ENCODE measurements at regions not wholly inside any gene's neighbourhood (a gene's known extent, or its start where the extent isn't known, plus 50 kb on each side); places are given as distances from the start of the nearest gene placed in this dataset.

GRCh38 chr3:181212271-181212670 lies 222.7 kb upstream of the DNAJC19 start:
- TF ChIP-seq FOXP2 (optimal IDR thresholded peaks at IDR 0.05; ENCODE audit: borderline replicate concordance, extremely low read depth, extremely low read length, insufficient read depth) (no peak), POLR2AphosphoS5 (IDR thresholded peaks at IDR 0.05; ENCODE audit: low read depth, low read length) (no peak), SIN3A (IDR thresholded peaks at IDR 0.05; ENCODE audit: borderline replicate concordance, insufficient read depth, low read length) (no peak)

GRCh38 chr3:181210275-181210674 lies 220.7 kb upstream of the DNAJC19 start:
- no peak for TF ChIP-seq POLR2AphosphoS5 (IDR thresholded peaks at IDR 0.05; ENCODE audit: low read depth, low read length)
- TF ChIP-seq FOXP2 (optimal IDR thresholded peaks at IDR 0.05; ENCODE audit: borderline replicate concordance, extremely low read depth, extremely low read length, insufficient read depth): no peak
- TF ChIP-seq, protein P1, sequence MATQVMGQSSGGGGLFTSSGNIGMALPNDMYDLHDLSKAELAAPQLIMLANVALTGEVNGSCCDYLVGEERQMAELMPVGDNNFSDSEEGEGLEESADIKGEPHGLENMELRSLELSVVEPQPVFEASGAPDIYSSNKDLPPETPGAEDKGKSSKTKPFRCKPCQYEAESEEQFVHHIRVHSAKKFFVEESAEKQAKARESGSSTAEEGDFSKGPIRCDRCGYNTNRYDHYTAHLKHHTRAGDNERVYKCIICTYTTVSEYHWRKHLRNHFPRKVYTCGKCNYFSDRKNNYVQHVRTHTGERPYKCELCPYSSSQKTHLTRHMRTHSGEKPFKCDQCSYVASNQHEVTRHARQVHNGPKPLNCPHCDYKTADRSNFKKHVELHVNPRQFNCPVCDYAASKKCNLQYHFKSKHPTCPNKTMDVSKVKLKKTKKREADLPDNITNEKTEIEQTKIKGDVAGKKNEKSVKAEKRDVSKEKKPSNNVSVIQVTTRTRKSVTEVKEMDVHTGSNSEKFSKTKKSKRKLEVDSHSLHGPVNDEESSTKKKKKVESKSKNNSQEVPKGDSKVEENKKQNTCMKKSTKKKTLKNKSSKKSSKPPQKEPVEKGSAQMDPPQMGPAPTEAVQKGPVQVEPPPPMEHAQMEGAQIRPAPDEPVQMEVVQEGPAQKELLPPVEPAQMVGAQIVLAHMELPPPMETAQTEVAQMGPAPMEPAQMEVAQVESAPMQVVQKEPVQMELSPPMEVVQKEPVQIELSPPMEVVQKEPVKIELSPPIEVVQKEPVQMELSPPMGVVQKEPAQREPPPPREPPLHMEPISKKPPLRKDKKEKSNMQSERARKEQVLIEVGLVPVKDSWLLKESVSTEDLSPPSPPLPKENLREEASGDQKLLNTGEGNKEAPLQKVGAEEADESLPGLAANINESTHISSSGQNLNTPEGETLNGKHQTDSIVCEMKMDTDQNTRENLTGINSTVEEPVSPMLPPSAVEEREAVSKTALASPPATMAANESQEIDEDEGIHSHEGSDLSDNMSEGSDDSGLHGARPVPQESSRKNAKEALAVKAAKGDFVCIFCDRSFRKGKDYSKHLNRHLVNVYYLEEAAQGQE (IDR thresholded peaks at IDR 0.05; ENCODE audit: insufficient read depth in 1 of 2, low read depth in 2 of 2, low read length in 2 of 2): no peak
- no peak for TF ChIP-seq TAF1 (IDR thresholded peaks at IDR 0.05; ENCODE audit: borderline replicate concordance, insufficient read depth, low read length)
- TF ChIP-seq SIN3A (IDR thresholded peaks at IDR 0.05; ENCODE audit: borderline replicate concordance, insufficient read depth, low read length): no peak

- TF ChIP-seq TAF1 (IDR thresholded peaks at IDR 0.05; ENCODE audit: borderline replicate concordance, insufficient read depth, low read length): no peak
- TF ChIP-seq, protein P1 (IDR thresholded peaks at IDR 0.05; ENCODE audit: insufficient read depth in 1 of 2, low read depth in 2 of 2, low read length in 2 of 2): no peak
- no peak for TF ChIP-seq SIN3A (IDR thresholded peaks at IDR 0.05; ENCODE audit: borderline replicate concordance, insufficient read depth, low read length)
- no peak for TF ChIP-seq FOXP2 (optimal IDR thresholded peaks at IDR 0.05; ENCODE audit: borderline replicate concordance, extremely low read depth, extremely low read length, insufficient read depth)
- no peak for TF ChIP-seq POLR2AphosphoS5 (IDR thresholded peaks at IDR 0.05; ENCODE audit: low read depth, low read length)
Observed at GRCh38 chr3:181189556-181189955, 200.0 kb upstream of the DNAJC19 start.

DNA sequence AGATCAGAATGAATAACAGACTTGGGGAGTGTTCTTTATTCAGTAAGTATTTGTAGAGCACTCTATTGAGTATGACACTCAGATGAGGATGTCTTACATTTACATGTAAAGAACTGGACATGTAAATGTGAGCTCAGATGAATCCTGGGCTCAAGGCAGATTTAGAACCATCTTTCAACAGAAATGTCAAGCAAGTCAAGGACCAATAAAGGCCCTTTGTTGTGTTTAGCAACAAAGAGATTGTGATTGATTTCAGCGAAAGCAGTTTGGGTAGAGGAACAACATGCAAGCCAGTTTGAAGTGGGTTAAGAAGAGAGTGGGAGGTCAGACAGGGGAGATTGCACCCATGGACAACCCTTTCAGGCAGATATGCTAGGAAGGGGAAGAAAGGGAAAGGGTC lies 194.2 kb upstream of the DNAJC19 start:
- TF ChIP-seq, protein P1 (IDR thresholded peaks at IDR 0.05; ENCODE audit: insufficient read depth in 1 of 2, low read depth in 2 of 2, low read length in 2 of 2): no peak
- TF ChIP-seq FOXP2 (optimal IDR thresholded peaks at IDR 0.05; ENCODE audit: borderline replicate concordance, extremely low read depth, extremely low read length, insufficient read depth): no peak
- TF ChIP-seq TAF1 (IDR thresholded peaks at IDR 0.05; ENCODE audit: borderline replicate concordance, insufficient read depth, low read length): no peak
- no peak for TF ChIP-seq SIN3A (IDR thresholded peaks at IDR 0.05; ENCODE audit: borderline replicate concordance, insufficient read depth, low read length)
- TF ChIP-seq POLR2AphosphoS5 (IDR thresholded peaks at IDR 0.05; ENCODE audit: low read depth, low read length): no peak

DNA sequence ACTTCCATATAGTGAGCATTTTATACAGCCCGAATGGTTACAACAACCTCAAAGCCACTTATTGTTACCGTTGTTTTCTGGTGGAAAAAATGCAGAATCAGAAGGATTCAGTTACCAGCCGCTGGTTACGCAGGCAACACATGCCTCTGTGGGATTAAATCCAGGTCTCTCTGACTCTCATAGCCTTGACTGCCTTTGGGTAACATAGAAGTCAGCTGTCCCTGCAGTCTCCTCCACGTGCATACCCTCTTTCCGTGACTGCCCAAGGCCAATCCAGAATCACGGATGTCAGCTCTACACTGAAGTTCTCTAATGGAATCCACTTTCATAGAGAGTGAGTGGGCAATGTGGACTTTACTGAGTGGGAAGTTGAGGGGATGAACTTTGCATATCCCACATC lies 189.5 kb upstream of the DNAJC19 start:
- TF ChIP-seq SIN3A (IDR thresholded peaks at IDR 0.05; ENCODE audit: borderline replicate concordance, insufficient read depth, low read length) (no peak), POLR2AphosphoS5 (IDR thresholded peaks at IDR 0.05; ENCODE audit: low read depth, low read length) (no peak), TAF1 (IDR thresholded peaks at IDR 0.05; ENCODE audit: borderline replicate concordance, insufficient read depth, low read length) (no peak), FOXP2 (optimal IDR thresholded peaks at IDR 0.05; ENCODE audit: borderline replicate concordance, extremely low read depth, extremely low read length, insufficient read depth) (no peak)
- TF ChIP-seq, protein P1 (IDR thresholded peaks at IDR 0.05; ENCODE audit: insufficient read depth in 1 of 2, low read depth in 2 of 2, low read length in 2 of 2): no peak

Data from PFSK-1 (cell line).